Bronchial epithelial cell (primary cell): ENCODE measurements at regions not wholly inside any gene's neighbourhood (a gene's known extent, or its start where the extent isn't known, plus 50 kb on each side); places are given as distances from the start of the nearest gene placed in this dataset.

Experiments used
- DNase-seq: peaks from one replicate; pipeline ENCODE4 v3.0.0-alpha.2; 2010; ENCODE audit warnings: low read depth
- FAIRE-seq: peaks from 2 replicates; lab custom pipeline; 2011; peaks lifted over from hg19 to GRCh38; lab: Jason Lieb, UNC
- H3K27me3 ChIP-seq: 2 replicates; pipeline ENCODE4 v1.5.1; 2011; ENCODE audit warnings: low read length; ENCODE audit not compliant: control insufficient read depth, insufficient read depth
- H3K36me3 ChIP-seq: 2 replicates; pipeline ENCODE4 v1.5.1; 2011; ENCODE audit warnings: low read length; ENCODE audit not compliant: control insufficient read depth, insufficient read depth
- H3K4me3 ChIP-seq: 2 replicates; pipeline ENCODE4 v1.5.1; 2011; ENCODE audit warnings: mild to moderate bottlenecking, low read depth, low read length, control low read depth
- TF ChIP-seq, protein P1 (sequence below): IDR thresholded peaks from 2 replicates; pipeline ENCODE4 v1.5.1; 2011; ENCODE audit warnings: mild to moderate bottlenecking, moderate library complexity, low read length, control low read depth, inconsistent platforms; ENCODE audit not compliant: insufficient read depth, severe bottlenecking

DNA sequence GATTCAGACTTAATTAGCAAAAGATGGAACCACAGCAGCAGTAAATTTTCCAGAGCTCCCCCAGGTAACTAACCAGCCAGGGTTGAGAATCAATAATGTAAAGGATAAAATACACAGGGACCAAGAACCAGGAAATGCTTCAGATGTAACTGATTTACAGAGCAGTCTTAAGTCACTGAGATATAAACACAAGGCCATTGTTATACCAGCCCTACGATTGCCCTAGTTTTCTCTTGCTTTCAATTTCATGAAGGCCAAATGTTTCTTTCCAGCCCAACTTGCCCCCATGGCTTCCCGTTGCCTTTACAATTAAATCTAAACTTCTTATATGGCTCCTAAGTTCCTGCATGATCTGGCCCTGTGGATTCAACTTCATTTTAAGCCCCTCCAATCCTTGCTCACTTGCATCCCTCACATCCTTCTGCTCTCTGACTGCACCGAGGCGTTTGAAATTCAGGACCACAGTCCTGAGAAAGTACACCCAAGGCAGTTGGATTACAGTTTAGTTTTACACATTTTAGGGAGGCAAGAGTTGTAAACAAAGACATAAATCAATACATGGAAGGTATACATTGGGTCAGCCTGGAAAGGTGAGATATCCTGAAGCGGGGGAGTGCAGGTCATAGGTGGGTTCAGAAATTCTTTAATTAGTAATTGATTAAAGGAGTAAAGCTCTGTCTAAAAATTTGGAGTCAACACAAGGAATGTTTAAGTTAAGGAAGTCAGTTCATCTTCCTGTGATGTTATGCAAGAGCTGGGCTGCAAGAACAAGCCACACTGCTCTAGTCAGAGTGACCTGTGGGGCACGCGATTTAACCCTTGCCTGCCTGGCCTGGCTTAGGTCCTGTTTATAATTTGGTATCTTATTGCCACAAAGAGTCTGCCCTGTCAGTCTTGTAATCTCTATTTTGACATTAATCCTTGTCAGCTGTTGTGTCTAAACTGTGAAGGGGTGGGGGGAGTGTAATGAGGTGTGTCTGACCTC is 69.9 kb upstream of the COG2 start:
- Histone ChIP-seq H3K4me3 (no peak overlapping the region), H3K27me3 (peaks cover 2% of the 10 kb centered on the region), H3K36me3 (no peaks in the 10 kb centered on the region)
- TF ChIP-seq, protein P1, sequence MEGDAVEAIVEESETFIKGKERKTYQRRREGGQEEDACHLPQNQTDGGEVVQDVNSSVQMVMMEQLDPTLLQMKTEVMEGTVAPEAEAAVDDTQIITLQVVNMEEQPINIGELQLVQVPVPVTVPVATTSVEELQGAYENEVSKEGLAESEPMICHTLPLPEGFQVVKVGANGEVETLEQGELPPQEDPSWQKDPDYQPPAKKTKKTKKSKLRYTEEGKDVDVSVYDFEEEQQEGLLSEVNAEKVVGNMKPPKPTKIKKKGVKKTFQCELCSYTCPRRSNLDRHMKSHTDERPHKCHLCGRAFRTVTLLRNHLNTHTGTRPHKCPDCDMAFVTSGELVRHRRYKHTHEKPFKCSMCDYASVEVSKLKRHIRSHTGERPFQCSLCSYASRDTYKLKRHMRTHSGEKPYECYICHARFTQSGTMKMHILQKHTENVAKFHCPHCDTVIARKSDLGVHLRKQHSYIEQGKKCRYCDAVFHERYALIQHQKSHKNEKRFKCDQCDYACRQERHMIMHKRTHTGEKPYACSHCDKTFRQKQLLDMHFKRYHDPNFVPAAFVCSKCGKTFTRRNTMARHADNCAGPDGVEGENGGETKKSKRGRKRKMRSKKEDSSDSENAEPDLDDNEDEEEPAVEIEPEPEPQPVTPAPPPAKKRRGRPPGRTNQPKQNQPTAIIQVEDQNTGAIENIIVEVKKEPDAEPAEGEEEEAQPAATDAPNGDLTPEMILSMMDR, result no peak
- DNase-seq, result peak; percentile 47
- no peak for FAIRE-seq

DNA sequence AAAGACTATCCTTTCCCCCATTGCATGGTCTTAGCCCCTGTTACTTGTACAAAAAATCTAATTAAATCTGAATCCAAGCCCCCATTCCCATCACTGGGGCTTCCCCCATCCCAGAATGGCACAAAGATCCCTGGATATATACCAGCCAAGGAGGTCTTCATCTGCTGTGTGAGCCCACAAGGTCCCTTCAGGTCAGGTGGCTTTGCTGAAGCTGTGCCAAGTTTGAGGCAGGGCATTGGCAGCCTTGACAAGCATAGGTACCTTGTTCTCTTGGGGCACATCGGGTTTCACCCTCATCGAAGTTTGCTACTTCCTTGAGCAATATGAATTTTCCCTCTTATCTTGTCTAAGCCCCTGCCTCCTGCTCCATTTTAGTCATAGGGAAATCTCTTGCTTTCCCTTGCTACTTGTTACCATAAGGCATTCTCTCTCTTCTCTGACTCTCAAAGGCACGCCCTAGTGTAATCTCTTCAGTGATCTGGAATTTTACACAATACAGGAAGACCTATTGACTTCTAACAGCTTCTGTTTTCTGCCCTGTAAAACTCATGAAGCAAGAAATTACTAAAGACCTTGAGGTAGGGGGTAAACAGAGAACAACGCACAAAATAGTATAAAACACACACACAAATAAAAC is 71.4 kb upstream of the COG2 start:
- DNase-seq (peak; percentile 39), FAIRE-seq (no peak)
- Histone ChIP-seq H3K27me3 (no peaks in the 10 kb centered on the region), H3K36me3 (no peaks in the 10 kb centered on the region), H3K4me3 (no peak overlapping the region)
- TF ChIP-seq, protein P1, result no peak

DNA sequence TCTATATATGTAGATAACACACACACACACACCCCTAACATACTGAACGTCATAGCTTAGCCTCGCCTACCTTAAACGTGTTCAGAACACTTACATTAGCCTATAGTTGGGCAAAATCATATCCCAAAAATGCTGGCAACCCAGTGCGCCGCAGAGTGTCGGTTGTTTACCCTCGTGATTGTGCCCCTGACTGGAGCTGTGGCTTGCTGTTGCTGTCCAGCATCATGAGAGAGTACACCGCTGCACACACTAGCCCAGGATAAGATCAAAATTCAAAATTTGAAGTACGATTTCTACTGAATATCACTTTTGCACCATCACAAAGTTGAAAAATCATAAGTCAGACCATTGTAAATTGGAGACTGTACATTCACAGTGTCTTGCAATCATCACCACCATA is 73.1 kb upstream of the COG2 start:
- Histone ChIP-seq H3K36me3 (no peaks in the 10 kb centered on the region), H3K27me3 (no peaks in the 10 kb centered on the region), H3K4me3 (no peak overlapping the region)
- DNase-seq (no peak), FAIRE-seq (no peak)
- TF ChIP-seq, protein P1, result no peak

DNA sequence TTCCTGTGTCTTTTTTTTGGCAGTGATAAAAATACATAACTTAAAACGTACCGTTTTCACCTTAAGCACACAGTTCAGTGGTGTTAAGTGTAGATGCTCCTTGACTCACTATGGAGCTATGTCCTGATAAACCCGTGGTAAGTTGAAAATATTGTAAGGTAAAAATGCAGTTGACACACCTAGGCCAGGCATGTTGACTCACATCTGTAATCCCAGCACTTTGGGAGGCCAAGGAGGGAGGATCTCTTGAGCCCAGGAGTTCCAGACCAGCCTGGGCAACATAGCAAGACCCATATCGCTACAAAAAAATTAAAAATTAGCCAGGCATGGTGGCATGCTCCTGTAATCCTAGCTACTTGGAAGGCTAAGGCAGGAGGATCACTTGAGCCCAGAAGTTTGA is 73.6 kb upstream of the COG2 start:
- TF ChIP-seq, protein P1, result no peak
- no peak for FAIRE-seq
- DNase-seq, result peak; percentile 79
- Histone ChIP-seq H3K4me3 (no peak overlapping the region), H3K27me3 (no peaks in the 10 kb centered on the region), H3K36me3 (no peaks in the 10 kb centered on the region)

DNA sequence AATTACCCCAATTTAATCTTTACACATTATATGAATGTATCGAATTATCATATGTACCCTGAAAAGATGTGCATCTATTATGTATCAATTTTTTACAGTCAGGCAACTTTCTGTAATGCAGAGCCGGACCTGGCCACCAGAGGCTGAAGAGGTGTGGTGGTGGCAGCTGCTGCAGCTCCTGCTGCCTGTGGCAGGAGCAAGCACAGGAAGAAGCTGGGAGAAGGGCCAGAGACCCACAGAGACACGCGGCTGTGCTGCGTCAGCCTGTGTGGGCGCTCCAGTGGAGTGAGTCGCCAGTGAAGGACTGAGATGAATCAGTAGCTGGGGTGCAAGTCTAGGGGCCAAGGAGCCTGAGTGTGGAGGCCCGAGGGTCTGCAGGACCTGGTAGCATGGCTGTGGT is 74.3 kb upstream of the COG2 start:
- Histone ChIP-seq H3K36me3 (no peaks in the 10 kb centered on the region), H3K4me3 (no peak overlapping the region), H3K27me3 (no peaks in the 10 kb centered on the region)
- peak; percentile 77 for DNase-seq
- TF ChIP-seq, protein P1, result peak; percentile 42
- FAIRE-seq, result no peak
